SK-N-MC (cell line): ENCODE measurements at regions not wholly inside any gene's neighbourhood (a gene's known extent, or its start where the extent isn't known, plus 50 kb on each side); places are given as distances from the start of the nearest gene placed in this dataset.

Experiments
- DNase-seq: peaks from one replicate; pipeline ENCODE4 v3.0.0-alpha.2; 2011; ENCODE audit warnings: low read depth, low spot score
- H3K27ac ChIP-seq: fragments of 200-600 bp; sonication (generic); 2 replicates; pipeline ENCODE4 v1.5.1; 2016; ENCODE audit warnings: mixed run types
- H3K36me3 ChIP-seq: fragments of 200-600 bp; sonication (generic); 2 replicates; pipeline ENCODE4 v1.6.1; 2017; ENCODE audit warnings: antibody characterized with exemption, low read length, mixed read lengths; ENCODE audit not compliant: insufficient read depth
- H3K4me3 ChIP-seq: fragments of 200-600 bp; sonication (generic); 2 replicates; pipeline ENCODE4 v1.5.1; 2016
- H3K9ac ChIP-seq: fragments of 200-600 bp; sonication (generic); 2 replicates; pipeline ENCODE4 v1.8.0; 2017; ENCODE audit warnings: mixed run types, mixed read lengths; ENCODE audit not compliant: insufficient read length
- H3K9me3 ChIP-seq: fragments of 200-600 bp; sonication (generic); 2 replicates; pipeline ENCODE4 v1.6.1; 2017; ENCODE audit warnings: low read depth, mild to moderate bottlenecking, antibody characterized with exemption, low read length, moderate library complexity, mixed read lengths
- EZH2 ChIP-seq: fragments of 200-600 bp; sonication (generic); IDR thresholded peaks from one replicate; pipeline ENCODE4 v1.6.1; 2017; ENCODE audit warnings: antibody characterized with exemption
- FOXP2 ChIP-seq: optimal IDR thresholded peaks from 2 replicates; pipeline ENCODE3; 2011; ENCODE audit warnings: mild to moderate bottlenecking, moderate library complexity; ENCODE audit not compliant: insufficient read depth; ENCODE audit errors: extremely low read length, control extremely low read depth
- POLR2AphosphoS5 ChIP-seq: IDR thresholded peaks from 2 replicates; pipeline ENCODE4 v1.6.1; 2012; ENCODE audit warnings: mild to moderate bottlenecking, low read depth, low read length, borderline replicate concordance

GRCh38 chr2:180473456-180473855, 466.4 kb upstream of the CWC22 start:
- TF ChIP-seq EZH2 (no peak), FOXP2 (no peak), POLR2AphosphoS5 (no peak)
- no peak for DNase-seq
- Histone ChIP-seq H3K36me3 (no peaks in the 10 kb centered on the region), H3K27ac (no peak overlapping the region), H3K9me3 (no peaks in the 10 kb centered on the region), H3K9ac (no peak overlapping the region), H3K4me3 (no peak overlapping the region)

DNA sequence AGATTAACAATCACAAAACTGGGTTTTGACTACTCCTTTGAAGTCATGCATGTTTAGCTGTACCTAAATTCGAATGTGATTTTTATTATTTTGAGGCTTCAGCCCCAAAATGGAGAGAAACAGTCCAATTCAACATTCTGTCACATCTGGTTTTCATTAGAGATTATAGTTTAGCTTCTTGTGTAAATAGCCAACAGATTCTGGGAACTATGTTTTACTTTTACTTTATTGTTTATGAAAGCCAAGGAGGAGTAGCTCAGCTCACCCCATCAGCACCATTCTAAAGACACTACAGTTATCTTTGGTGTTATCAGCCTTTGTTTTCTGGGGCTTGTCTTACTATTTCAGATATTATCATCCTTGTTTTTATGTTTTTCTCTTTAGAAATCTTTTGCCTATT, 465.0 kb upstream of the CWC22 start:
- no peak overlapping the region for H3K9ac ChIP-seq
- TF ChIP-seq FOXP2 (no peak), EZH2 (no peak), POLR2AphosphoS5 (no peak)
- H3K9me3 ChIP-seq, result no peaks in the 10 kb centered on the region; the same call in 1 of the 2 replicates
- no peaks in the 10 kb centered on the region for H3K36me3 ChIP-seq
- H3K4me3 ChIP-seq, result 0 out of 2 replicates have a peak overlapping the region, but pooled peaks have one; percentile 16
- peak overlapping the region; percentile 14; the same call in 1 of the 2 replicates for H3K27ac ChIP-seq
- no peak for DNase-seq

GRCh38 chr2:180463608-180464007, 456.5 kb upstream of the CWC22 start:
- no peak overlapping the region for H3K4me3 ChIP-seq
- no peaks in the 10 kb centered on the region for H3K36me3 ChIP-seq
- no peak overlapping the region for H3K27ac ChIP-seq
- DNase-seq, result no peak
- H3K9me3 ChIP-seq, result no peaks in the 10 kb centered on the region; the same call in 1 of the 2 replicates
- H3K9ac ChIP-seq, result no peak overlapping the region
- no peak for TF ChIP-seq EZH2
- TF ChIP-seq FOXP2, result no peak
- no peak for TF ChIP-seq POLR2AphosphoS5

- no peak overlapping the region for H3K4me3 ChIP-seq
- DNase-seq, result no peak
- no peaks in the 10 kb centered on the region for H3K9me3 ChIP-seq
- H3K27ac ChIP-seq, result no peak overlapping the region
- H3K36me3 ChIP-seq, result no peaks in the 10 kb centered on the region
- no peak for TF ChIP-seq POLR2AphosphoS5
- no peak for TF ChIP-seq FOXP2
- TF ChIP-seq EZH2, result no peak
- H3K9ac ChIP-seq, result no peak overlapping the region
Observed at GRCh38 chr2:180461761-180462160, 454.7 kb upstream of the CWC22 start.

DNA sequence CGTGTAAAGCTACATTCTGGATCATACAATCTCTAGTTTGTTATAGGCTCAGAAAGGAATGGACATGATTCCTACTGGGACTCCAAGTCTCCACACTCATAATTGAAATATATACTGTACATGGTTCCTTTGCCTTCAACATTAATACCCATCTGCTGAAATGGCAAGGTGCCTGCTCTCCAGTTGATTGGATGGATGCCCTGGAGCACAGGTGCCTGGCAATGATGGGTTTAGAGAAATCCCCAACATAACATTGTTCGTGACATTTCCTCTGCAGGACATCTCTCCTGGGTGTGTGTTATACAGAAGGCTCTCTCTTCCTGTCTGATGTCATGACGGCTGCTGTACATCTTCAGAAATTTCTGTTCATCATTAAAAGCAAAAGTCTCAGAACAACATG, 449.7 kb upstream of the CWC22 start:
- Histone ChIP-seq H3K9me3 (no peaks in the 10 kb centered on the region), H3K9ac (no peak overlapping the region), H3K4me3 (no peak overlapping the region), H3K36me3 (no peaks in the 10 kb centered on the region), H3K27ac (no peak overlapping the region)
- TF ChIP-seq EZH2, result no peak
- TF ChIP-seq POLR2AphosphoS5, result no peak
- TF ChIP-seq FOXP2, result no peak
- no peak for DNase-seq

GRCh38 chr2:180450841-180451240, 443.7 kb upstream of the CWC22 start:
- Histone ChIP-seq H3K9me3 (no peaks in the 10 kb centered on the region), H3K27ac (no peak overlapping the region), H3K9ac (no peak overlapping the region), H3K4me3 (no peak overlapping the region), H3K36me3 (no peaks in the 10 kb centered on the region)
- TF ChIP-seq FOXP2 (no peak), EZH2 (no peak), POLR2AphosphoS5 (no peak)
- no peak for DNase-seq

DNA sequence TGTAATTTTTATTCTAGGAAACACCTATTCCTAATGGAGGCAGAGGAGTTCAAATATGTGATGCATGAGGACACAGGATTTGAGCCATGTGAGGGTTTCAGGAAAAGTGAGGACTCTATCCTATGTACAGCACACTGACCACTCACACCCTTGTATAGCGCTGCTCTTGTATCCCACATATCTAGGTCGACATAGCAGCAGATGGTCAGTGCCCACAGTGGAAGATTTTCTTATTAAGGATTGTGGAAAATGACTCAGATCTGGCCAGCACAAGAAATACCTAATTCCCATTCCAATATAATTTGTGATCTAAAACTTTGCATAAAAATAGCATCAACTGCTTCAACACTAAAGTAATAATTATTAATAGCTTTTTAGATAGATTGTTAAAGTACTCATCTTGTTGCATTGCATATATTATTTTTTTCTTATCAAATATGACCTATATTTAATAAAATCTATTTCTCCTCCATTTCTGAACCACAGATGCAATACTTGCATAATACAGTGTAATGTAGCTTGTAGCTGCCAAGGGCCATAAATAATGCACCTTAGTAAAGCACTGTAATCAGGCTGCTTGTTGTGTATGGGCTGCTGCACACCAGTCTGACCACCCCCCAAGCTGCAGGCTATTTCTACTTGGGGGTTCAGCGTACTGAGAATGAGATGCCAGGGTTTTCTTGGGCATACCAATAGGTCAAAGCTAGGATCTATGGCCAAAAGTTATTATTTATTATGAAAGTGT, 442.2 kb upstream of the CWC22 start:
- no peak for DNase-seq
- Histone ChIP-seq H3K4me3 (no peak overlapping the region), H3K36me3 (no peaks in the 10 kb centered on the region), H3K27ac (no peak overlapping the region), H3K9ac (no peak overlapping the region), H3K9me3 (no peaks in the 10 kb centered on the region)
- TF ChIP-seq POLR2AphosphoS5, result no peak
- no peak for TF ChIP-seq FOXP2
- no peak for TF ChIP-seq EZH2

DNA sequence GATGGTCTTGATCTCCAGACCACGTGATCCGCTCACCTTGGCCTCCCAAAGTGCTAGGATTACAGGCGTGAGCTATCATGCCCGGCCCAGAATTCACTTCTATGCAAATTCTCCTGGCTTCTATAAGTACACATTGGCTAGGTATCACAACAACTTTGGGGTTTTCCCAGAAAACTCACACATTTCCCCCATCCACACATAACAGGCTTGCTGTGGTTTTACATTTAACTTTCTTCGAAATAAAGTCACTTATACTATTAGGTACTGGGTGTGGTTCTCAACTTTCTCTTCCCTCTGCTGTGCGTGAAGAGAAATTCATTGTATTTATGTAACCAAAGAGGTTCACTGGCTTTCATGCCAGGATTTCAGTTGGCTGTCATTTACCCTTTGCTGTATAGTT, 439.4 kb upstream of the CWC22 start:
- no peak overlapping the region for H3K9ac ChIP-seq
- no peak for DNase-seq
- H3K27ac ChIP-seq, result no peak overlapping the region
- no peak overlapping the region for H3K4me3 ChIP-seq
- no peaks in the 10 kb centered on the region for H3K36me3 ChIP-seq
- TF ChIP-seq FOXP2 (no peak), POLR2AphosphoS5 (no peak), EZH2 (no peak)
- no peaks in the 10 kb centered on the region for H3K9me3 ChIP-seq

- H3K27ac ChIP-seq, result no peak overlapping the region
Observed at GRCh38 chr2:180443888-180444287, 436.8 kb upstream of the CWC22 start.

More at GRCh38 chr2:180443888-180444287, 436.8 kb upstream of the CWC22 start:
- no peak for DNase-seq
- Histone ChIP-seq H3K36me3 (no peaks in the 10 kb centered on the region), H3K4me3 (no peak overlapping the region), H3K9me3 (no peaks in the 10 kb centered on the region), H3K9ac (no peak overlapping the region)
- TF ChIP-seq EZH2, result no peak
- no peak for TF ChIP-seq FOXP2
- TF ChIP-seq POLR2AphosphoS5, result no peak
